ENCODE measurements at regions not wholly inside any gene's neighbourhood (a gene's known extent, or its start where the extent isn't known, plus 50 kb on each side); places are given as distances from the start of the nearest gene placed in this dataset.

GRCh38 chr12:24705216-24705615 is 243.7 kb downstream of the BCAT1 start:
- no peak for TF ChIP-seq CTCF (IDR thresholded peaks at IDR 0.05; ENCODE audit: borderline replicate concordance, extremely low read depth, insufficient read depth)
- Histone ChIP-seq H3K4me1 (ENCODE audit: control insufficient read depth in 2 of 3, insufficient read depth in 2 of 3, low read depth in 1 of 3, low read length in 3 of 3) (no peaks in the 10 kb centered on the region), H3K9ac (ENCODE audit: low read length in 3 of 3) (no peak overlapping the region), H3K27ac (ENCODE audit: low read depth in 2 of 2, low read length in 2 of 2) (no peak overlapping the region), H3K27me3 (ENCODE audit: control insufficient read depth, insufficient read depth, low read length) (no peaks in the 10 kb centered on the region), H3K4me3 (ENCODE audit: low read length in 3 of 3) (no peak overlapping the region), H3K36me3 (ENCODE audit: control insufficient read depth in 2 of 3, insufficient read depth in 3 of 3, low read length in 3 of 3) (no peaks in the 10 kb centered on the region), H3K9me3 (ENCODE audit: control insufficient read depth in 2 of 3, insufficient read depth in 1 of 3, low read length in 3 of 3) (no peaks in the 10 kb centered on the region)
- FAIRE-seq: no peak
- no peak for DNase-seq
- intact Hi-C loops (cut with DNase I): no loop called here

- no peaks in the 10 kb centered on the region for H3K36me3 ChIP-seq (ENCODE audit: control insufficient read depth in 2 of 3, insufficient read depth in 3 of 3, low read length in 3 of 3)
- no peak for DNase-seq
- TF ChIP-seq CTCF (IDR thresholded peaks at IDR 0.05; ENCODE audit: borderline replicate concordance, extremely low read depth, insufficient read depth): no peak
- intact Hi-C loops (cut with DNase I): no loop called here
- no peaks in the 10 kb centered on the region for H3K27me3 ChIP-seq (ENCODE audit: control insufficient read depth, insufficient read depth, low read length)
- no peaks in the 10 kb centered on the region for H3K4me1 ChIP-seq (ENCODE audit: control insufficient read depth in 2 of 3, insufficient read depth in 2 of 3, low read depth in 1 of 3, low read length in 3 of 3)
- H3K4me3 ChIP-seq (ENCODE audit: low read length in 3 of 3): no peak overlapping the region
- no peak for FAIRE-seq
- H3K27ac ChIP-seq (ENCODE audit: low read depth in 2 of 2, low read length in 2 of 2): no peak overlapping the region
- H3K9ac ChIP-seq (ENCODE audit: low read length in 3 of 3): no peak overlapping the region
- no peaks in the 10 kb centered on the region for H3K9me3 ChIP-seq (ENCODE audit: control insufficient read depth in 2 of 3, insufficient read depth in 1 of 3, low read length in 3 of 3)
These were observed 247.6 kb downstream of the BCAT1 start for GRCh38 chr12:24701343-24701742.

GRCh38 chr12:24698972-24699371 is 249.9 kb downstream of the BCAT1 start:
- TF ChIP-seq CTCF (IDR thresholded peaks at IDR 0.05; ENCODE audit: borderline replicate concordance, extremely low read depth, insufficient read depth): no peak
- intact Hi-C loops (cut with DNase I): no loop called here
- Histone ChIP-seq H3K27ac (ENCODE audit: low read depth in 2 of 2, low read length in 2 of 2) (no peak overlapping the region), H3K9me3 (ENCODE audit: control insufficient read depth in 2 of 3, insufficient read depth in 1 of 3, low read length in 3 of 3) (no peaks in the 10 kb centered on the region), H3K27me3 (ENCODE audit: control insufficient read depth, insufficient read depth, low read length) (no peaks in the 10 kb centered on the region), H3K4me3 (ENCODE audit: low read length in 3 of 3) (no peak overlapping the region), H3K36me3 (ENCODE audit: control insufficient read depth in 2 of 3, insufficient read depth in 3 of 3, low read length in 3 of 3) (no peaks in the 10 kb centered on the region), H3K4me1 (ENCODE audit: control insufficient read depth in 2 of 3, insufficient read depth in 2 of 3, low read depth in 1 of 3, low read length in 3 of 3) (no peaks in the 10 kb centered on the region), H3K9ac (ENCODE audit: low read length in 3 of 3) (no peak overlapping the region)
- FAIRE-seq (no peak), DNase-seq (no peak)

- DNase-seq: no peak
- intact Hi-C loops (cut with DNase I): no loop called here
- Histone ChIP-seq H3K36me3 (ENCODE audit: control insufficient read depth in 2 of 3, insufficient read depth in 3 of 3, low read length in 3 of 3) (no peaks in the 10 kb centered on the region), H3K4me1 (ENCODE audit: control insufficient read depth in 2 of 3, insufficient read depth in 2 of 3, low read depth in 1 of 3, low read length in 3 of 3) (no peaks in the 10 kb centered on the region), H3K27ac (ENCODE audit: low read depth in 2 of 2, low read length in 2 of 2) (no peak overlapping the region), H3K9ac (ENCODE audit: low read length in 3 of 3) (no peak overlapping the region), H3K4me3 (ENCODE audit: low read length in 3 of 3) (no peak overlapping the region), H3K9me3 (ENCODE audit: control insufficient read depth in 2 of 3, insufficient read depth in 1 of 3, low read length in 3 of 3) (no peaks in the 10 kb centered on the region), H3K27me3 (ENCODE audit: control insufficient read depth, insufficient read depth, low read length) (no peaks in the 10 kb centered on the region)
- FAIRE-seq: no peak
- TF ChIP-seq CTCF (IDR thresholded peaks at IDR 0.05; ENCODE audit: borderline replicate concordance, extremely low read depth, insufficient read depth): no peak
These were observed 251.1 kb downstream of the BCAT1 start for GRCh38 chr12:24697769-24698168.

Data from kidney (tissue), 13 donors.